GM21786 (cell line): ENCODE measurements at regions not wholly inside any gene's neighbourhood (a gene's known extent, or its start where the extent isn't known, plus 50 kb on each side); places are given as distances from the start of the nearest gene placed in this dataset.
"Not testable (repeated sequence)": the region's sequence is repeated elsewhere in the genome, so short reads cannot be mapped to it uniquely, and the experiment has no call there.

Experiments used
- ATAC-seq: cut with Tn5 transposase; IDR thresholded peaks from one replicate; pipeline ENCODE4 v1.9.1; 2021; ENCODE audit not compliant: unreplicated experiment

DNA sequence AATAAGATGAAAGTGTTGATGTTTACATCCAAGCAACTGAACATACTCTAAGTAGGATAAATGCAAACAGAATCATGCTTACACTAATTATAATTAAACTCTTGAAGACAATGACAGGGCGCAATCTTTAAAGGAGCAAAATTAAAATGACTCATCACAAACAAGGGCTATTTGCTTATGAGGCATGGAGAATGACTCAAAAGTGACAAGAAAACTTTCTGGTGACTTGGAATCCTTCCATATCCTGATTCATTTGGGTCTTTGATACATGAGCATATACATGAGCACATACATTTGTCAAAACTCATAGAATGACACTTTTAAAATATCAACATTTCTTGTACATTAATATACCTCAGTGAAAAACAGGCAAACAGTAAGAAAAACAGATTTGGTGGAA lies 1632.3 kb downstream of the KCNT2 start:
- no peak for ATAC-seq

GRCh38 chr1:194968916-194969315 lies 1639.3 kb downstream of the KCNT2 start:
- no peak for ATAC-seq

DNA sequence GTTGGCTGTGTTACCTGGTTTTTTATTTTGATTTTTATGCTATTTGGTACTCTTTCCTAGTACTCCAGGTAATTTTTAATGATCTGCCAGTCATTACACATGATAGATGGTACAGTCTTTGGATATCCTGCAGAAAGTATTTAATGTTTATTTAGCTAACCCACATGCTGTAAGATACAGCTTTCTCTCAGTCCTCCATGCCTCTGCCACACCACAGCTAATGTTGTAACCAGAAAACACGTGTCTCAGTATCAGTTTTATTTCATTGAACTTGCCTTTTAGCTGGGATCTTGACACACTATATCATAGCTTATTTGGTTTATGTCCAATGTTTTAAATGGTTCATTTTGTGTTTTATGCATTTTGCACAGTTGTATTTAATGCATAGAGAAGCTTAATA lies 1648.4 kb downstream of the KCNT2 start:
- ATAC-seq = no peak

DNA sequence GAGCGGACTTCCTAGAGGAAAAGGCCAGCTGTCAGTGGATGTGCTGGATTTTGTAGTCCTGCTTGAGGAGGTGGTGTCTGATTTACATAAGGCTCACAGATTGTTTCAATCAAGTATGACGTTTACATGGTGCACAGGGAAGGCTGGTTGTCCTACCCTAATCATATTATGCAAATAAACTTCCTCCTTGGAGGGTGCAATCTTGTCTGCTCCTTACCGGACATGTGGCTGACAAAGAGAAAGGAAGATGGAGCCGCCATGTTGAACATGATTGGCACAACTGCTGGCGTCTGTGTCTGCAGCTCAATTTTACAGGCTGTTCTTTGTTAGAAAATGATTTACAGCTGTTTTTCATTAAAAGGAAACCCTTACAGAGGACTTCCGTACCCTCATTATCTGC lies 1656.1 kb downstream of the KCNT2 start:
- ATAC-seq = no peak

GRCh38 chr1:194950584-194950983 lies 1657.7 kb downstream of the KCNT2 start:
- ATAC-seq = no peak

- ATAC-seq = no peak
Observed at GRCh38 chr1:194940336-194941030, 1667.8 kb downstream of the KCNT2 start.

DNA sequence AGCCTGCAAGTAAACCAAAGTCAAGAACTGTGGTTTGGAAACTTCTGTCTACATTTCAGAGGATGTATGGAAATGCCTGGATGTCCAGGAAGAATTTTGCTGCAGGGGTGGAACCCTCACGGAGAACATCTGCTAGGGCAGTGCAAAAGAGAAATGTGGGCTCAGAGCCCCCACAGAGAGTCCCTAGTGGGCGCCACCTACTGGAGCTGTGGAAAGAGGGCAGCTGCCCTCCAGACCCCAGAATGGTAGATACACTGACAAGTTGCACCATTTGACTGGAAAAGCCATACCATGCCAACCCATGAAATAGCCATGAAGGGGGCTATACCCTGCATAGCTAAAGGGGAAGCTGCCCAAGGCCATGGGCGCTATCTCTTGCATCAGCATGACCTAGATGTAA lies 1672.4 kb downstream of the KCNT2 start:
- no peak for ATAC-seq

- ATAC-seq = no peak
Observed at GRCh38 chr1:194931166-194931565, 1677.1 kb downstream of the KCNT2 start.

DNA sequence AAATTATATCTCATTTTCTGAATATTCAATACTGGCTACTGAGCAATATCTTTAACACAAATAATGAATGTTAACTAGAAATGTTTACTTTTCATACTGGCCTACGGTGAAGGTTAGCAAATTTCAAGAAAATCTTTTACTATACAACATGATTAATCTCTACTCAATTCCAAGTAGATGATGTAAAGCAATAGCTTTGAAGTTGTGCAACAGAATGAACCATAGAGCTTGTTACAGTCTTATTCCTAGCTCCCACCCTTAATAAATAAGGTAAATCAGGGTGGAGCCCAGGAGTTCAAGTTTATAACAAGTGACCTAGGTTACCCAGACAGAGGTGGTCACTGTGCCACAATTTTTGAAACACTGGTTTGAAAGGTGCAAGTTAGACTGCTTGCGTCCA lies 1678.1 kb downstream of the KCNT2 start:
- ATAC-seq = no peak

DNA sequence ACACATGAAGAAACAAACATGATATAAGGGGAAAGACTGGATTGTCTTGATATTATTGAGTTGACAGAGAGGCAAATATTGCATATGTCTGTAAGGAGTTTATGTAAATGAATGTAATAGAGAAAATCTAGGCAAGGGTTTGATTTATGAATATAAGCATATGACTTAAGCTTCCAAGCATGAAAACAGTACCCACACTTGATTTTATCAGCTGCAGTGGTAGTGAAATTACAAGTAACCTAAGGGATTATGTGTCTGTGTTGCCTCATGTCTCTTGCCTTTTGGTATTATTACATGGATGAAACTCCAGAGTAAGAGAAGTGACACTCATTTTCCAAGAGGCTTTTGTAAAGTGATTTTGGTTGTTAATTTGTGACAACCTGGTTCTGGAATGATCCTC lies 1678.9 kb downstream of the KCNT2 start:
- ATAC-seq = no peak

GRCh38 chr1:194919146-194919545 lies 1689.1 kb downstream of the KCNT2 start:
- ATAC-seq = no peak

GRCh38 chr1:194917769-194918168 lies 1690.5 kb downstream of the KCNT2 start:
- ATAC-seq = no peak

DNA sequence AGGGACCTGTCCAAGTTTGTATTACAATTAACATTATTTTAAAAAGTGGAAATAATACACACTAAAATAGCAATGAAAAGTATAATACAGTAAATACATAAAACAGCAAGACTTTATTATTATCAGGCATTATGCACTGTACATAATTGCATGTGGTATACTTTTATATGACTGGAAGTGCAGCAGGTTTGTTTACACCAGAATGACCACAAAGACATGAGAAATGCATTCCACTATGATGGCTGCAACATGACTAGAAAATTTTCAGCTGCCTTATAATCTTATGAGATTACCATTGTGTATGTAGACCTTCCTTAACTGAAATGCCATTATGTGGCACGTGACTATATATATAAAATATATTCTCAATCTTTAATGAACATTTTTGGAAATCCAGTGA lies 1699.6 kb downstream of the KCNT2 start:
- ATAC-seq = no peak

GRCh38 chr1:194903524-194903923 lies 1704.7 kb downstream of the KCNT2 start:
- no peak for ATAC-seq

DNA sequence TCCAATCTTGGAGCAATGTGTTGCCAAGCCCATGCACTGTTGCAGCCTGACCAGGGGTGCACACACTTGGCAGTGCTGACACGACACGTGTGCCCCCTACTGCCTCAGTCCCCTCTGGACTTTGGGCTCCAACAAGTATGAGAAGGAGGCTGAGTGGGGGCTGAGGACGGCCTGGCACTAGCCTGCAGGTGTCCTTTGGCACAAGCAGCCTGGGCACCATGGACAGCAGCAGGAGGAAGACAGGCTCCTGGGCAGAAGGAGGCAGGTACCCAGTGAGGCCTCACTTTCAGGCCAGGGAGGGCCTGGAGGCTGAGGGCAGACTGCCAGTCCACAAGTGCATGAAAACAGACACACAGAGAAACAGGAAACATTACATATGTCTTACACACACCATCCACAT lies 1702.9 kb upstream of the B3GALT2 start:
- ATAC-seq = no peak

DNA sequence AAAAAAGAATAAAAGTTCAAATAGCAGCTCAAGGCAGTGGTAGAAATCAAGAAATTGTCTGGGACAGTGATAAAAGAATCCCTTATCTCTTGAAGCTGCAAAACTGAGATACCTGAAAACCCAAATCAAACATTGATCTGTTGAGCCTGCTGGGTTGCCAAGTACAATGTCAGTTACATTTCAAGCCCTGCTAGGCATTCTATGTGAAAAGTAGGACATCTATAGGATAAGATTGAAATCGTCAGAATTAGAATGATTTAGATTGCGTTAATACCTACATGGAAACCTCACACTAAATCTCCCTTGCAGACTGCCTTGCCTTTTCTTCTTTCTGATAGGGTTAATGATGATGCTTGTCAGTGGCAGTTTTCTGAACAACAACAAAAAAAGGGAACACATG lies 1684.4 kb upstream of the B3GALT2 start:
- no peak for ATAC-seq

- ATAC-seq = no peak
Observed at GRCh38 chr1:194866153-194866552, 1679.7 kb upstream of the B3GALT2 start.

DNA sequence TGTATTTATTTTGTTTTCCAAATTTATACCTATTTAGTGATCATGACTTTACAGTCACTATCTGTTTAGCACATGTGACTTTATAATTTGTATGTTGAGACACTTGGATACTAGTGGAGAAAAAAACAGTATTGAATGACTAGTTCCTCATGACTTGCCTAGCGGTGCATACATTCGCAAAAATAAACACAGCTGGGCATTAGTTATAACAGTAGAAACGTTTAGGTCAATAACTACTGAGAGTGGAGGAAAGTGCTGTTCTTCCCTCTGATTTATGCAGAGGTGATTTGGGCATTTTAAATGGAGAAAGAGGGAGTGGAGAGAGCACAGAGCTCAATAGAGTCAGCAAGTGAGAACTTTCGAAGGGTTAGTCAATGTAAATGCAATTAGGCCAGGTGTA lies 1679.0 kb upstream of the B3GALT2 start:
- ATAC-seq = no peak

DNA sequence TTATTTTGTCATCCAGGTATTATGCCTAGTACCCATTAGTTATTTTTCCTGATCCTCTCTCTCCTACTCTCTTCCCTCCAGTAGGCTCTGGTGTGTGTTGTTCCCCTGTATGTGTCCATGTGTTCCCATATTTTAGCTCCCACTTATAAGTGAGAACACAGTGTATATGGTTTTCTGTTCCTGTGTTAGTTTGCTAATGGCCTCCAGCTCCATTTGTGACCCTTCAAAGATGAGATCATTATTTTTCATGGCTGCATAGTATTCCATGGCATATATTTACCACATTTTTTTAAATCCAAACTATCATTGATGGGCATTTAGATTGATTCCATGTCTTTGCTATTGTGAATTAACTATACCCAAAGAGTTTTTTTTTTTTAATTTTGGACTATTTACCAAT lies 1675.7 kb upstream of the B3GALT2 start:
- ATAC-seq = no peak

DNA sequence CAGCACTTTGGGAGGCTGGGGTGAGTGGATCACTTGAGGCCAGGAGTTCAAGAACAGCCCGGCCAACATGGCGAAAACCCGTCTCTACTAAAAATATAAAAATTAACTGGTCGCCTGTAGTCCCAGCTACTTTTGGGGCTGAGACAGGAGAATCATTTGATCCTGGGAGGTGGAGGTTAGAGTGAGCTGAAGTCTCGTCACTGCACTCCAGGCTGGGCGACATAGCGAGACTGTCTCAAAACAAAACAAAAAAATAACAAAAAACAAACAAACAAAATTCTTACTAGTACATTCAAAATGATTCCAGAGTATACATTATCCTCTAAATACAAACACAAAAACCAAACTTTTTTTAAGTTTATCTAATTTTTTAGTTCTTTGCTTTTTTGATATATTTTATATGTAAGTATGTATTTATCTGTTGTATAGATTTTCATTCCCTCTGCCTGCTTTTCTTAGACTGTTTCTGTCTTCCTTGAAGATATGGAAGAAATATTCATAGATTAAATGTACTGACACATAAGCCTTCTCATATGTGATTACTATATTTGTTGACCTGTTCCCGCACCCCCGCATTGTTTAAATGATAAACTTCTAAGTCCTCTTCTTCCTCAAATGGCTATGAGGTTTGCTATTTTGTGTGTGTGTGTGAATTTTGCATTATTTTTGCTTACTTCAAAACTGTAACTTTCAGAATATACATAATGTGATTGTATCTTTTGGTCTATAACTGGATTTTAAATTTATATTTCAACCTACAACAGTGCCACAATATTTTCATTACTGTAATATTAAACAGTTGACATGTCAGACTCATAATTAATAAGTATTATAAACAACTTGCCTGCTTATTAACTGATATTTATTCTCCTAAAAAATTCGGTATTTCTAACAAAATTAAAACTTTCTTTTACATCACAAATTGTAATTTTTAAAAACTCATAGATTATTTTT lies 1674.1 kb upstream of the B3GALT2 start:
- no peak for ATAC-seq

- not testable (repeated sequence) for ATAC-seq
Observed at GRCh38 chr1:194859481-194860154, 1673.2 kb upstream of the B3GALT2 start.
